NB4 (cell line): ENCODE measurements at regions not wholly inside any gene's neighbourhood (a gene's known extent, or its start where the extent isn't known, plus 50 kb on each side); places are given as distances from the start of the nearest gene placed in this dataset.

ENCODE experiments used
- DNase-seq: peaks from one replicate; pipeline ENCODE4 v3.0.0; 2010; ENCODE audit warnings: low read depth
- H3K4me3 ChIP-seq: one replicate; pipeline ENCODE4 v1.5.1; 2011; ENCODE audit warnings: mild to moderate bottlenecking, low read depth, low read length, moderate library complexity
- CTCF ChIP-seq: IDR thresholded peaks from one replicate; pipeline ENCODE4 v1.5.1; 2012; ENCODE audit warnings: low read depth, low read length
- MAX ChIP-seq: IDR thresholded peaks from 2 replicates; pipeline ENCODE4 v1.6.1; 2011; ENCODE audit warnings: low read depth, low read length
- MYC ChIP-seq: IDR thresholded peaks from 2 replicates; pipeline ENCODE4 v1.6.1; 2011; ENCODE audit warnings: low read depth, low read length
- POLR2A ChIP-seq: IDR thresholded peaks from 2 replicates; pipeline ENCODE4 v1.6.1; 2011; ENCODE audit warnings: mild to moderate bottlenecking; ENCODE audit not compliant: insufficient read length; ENCODE audit errors: extremely low read depth

- no peak for TF ChIP-seq MAX
- no peak overlapping the region for H3K4me3 ChIP-seq
- no peak for DNase-seq
Measured at GRCh38 chr9:6128030-6128429, 87.6 kb upstream of the IL33 start.

GRCh38 chr9:6126377-6126776, 89.2 kb upstream of the IL33 start:
- TF ChIP-seq CTCF (peak; percentile 28), MAX (no peak)
- no peak overlapping the region for H3K4me3 ChIP-seq
- peak; percentile 19 for DNase-seq

GRCh38 chr9:6123416-6123815, 92.2 kb upstream of the IL33 start:
- DNase-seq, result no peak
- H3K4me3 ChIP-seq, result no peak overlapping the region
- TF ChIP-seq MAX (no peak), CTCF (no peak), POLR2A (no peak)

GRCh38 chr9:6121707-6122106, 93.9 kb upstream of the IL33 start:
- no peak overlapping the region for H3K4me3 ChIP-seq
- no peak for DNase-seq
- TF ChIP-seq MYC, result no peak
- no peak for TF ChIP-seq CTCF
- TF ChIP-seq POLR2A, result no peak
- TF ChIP-seq MAX, result no peak

- TF ChIP-seq MYC (no peak), POLR2A (no peak), MAX (no peak), CTCF (no peak)
- DNase-seq, result no peak
- no peak overlapping the region for H3K4me3 ChIP-seq
Measured at GRCh38 chr9:6114424-6114823, 99.0 kb upstream of the RANBP6 start.

GRCh38 chr9:6113819-6114218, 98.4 kb upstream of the RANBP6 start:
- TF ChIP-seq MYC, result no peak
- no peak for TF ChIP-seq POLR2A
- TF ChIP-seq CTCF, result no peak
- no peak for TF ChIP-seq MAX
- no peak overlapping the region for H3K4me3 ChIP-seq

More at GRCh38 chr9:6113819-6114218, 98.4 kb upstream of the RANBP6 start:
- no peak for DNase-seq
